ENCODE measurements at regions not wholly inside any gene's neighbourhood (a gene's known extent, or its start where the extent isn't known, plus 50 kb on each side); places are given as distances from the start of the nearest gene placed in this dataset.

- no peaks in the 10 kb centered on the region for H3K27me3 ChIP-seq
- no peaks in the 10 kb centered on the region for H3K9me3 ChIP-seq
- no peak overlapping the region for H3K4me3 ChIP-seq
- WGBS, 2 donors, result 73 to 82% methylated on average over 3 of the region's 3 CpGs
- TF ChIP-seq, protein P1, sequence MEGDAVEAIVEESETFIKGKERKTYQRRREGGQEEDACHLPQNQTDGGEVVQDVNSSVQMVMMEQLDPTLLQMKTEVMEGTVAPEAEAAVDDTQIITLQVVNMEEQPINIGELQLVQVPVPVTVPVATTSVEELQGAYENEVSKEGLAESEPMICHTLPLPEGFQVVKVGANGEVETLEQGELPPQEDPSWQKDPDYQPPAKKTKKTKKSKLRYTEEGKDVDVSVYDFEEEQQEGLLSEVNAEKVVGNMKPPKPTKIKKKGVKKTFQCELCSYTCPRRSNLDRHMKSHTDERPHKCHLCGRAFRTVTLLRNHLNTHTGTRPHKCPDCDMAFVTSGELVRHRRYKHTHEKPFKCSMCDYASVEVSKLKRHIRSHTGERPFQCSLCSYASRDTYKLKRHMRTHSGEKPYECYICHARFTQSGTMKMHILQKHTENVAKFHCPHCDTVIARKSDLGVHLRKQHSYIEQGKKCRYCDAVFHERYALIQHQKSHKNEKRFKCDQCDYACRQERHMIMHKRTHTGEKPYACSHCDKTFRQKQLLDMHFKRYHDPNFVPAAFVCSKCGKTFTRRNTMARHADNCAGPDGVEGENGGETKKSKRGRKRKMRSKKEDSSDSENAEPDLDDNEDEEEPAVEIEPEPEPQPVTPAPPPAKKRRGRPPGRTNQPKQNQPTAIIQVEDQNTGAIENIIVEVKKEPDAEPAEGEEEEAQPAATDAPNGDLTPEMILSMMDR (IDR thresholded peaks at IDR 0.05), result no peak
- H3K36me3 ChIP-seq, result no peaks in the 10 kb centered on the region
- no peaks in the 10 kb centered on the region for H3K4me1 ChIP-seq
- no peak for DNase-seq
- intact Hi-C loops (cut with DNase I), result no loop called here
- no peak for ATAC-seq
- no peak overlapping the region for H3K27ac ChIP-seq
These were observed 138.5 kb downstream of the CCER1 start for GRCh38 chr12:90816353-90817089.

DNA sequence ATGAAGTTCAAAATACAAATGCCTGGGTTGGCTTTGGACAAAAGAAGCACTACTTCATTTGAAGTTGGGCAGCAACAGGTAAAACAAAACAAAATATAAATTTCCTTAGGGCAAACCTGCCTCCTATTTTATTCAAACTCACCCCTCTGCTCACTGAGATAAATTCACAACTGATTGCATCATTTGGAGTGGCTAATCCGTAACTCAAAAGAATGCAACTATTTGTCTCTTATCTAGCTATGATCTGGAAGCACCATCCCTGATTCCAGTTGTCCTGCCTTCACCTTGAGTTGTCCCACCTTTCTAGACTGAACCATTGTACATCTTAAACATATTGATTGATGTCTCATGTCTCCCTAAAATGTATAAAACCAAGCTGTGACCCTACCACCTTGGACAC lies 145.0 kb downstream of the CCER1 start:
- no peaks in the 10 kb centered on the region for H3K27me3 ChIP-seq
- ATAC-seq (no peak), DNase-seq (no peak)
- WGBS, 2 donors, result 81 to 92% methylated on average over 1 of the region's 1 CpG
- H3K36me3 ChIP-seq, result no peaks in the 10 kb centered on the region
- H3K4me3 ChIP-seq, result no peak overlapping the region
- intact Hi-C loops (cut with DNase I), result no loop called here
- H3K4me1 ChIP-seq, result no peaks in the 10 kb centered on the region
- TF ChIP-seq, protein P1 (IDR thresholded peaks at IDR 0.05), result no peak
- no peak overlapping the region for H3K27ac ChIP-seq
- no peaks in the 10 kb centered on the region for H3K9me3 ChIP-seq

- Histone ChIP-seq H3K27ac (no peak overlapping the region), H3K9me3 (peaks cover 0 to 10% (median 0%) of the 10 kb centered on the region in 11 donors), H3K4me1 (no peaks in the 10 kb centered on the region), H3K27me3 (no peaks in the 10 kb centered on the region), H3K36me3 (no peaks in the 10 kb centered on the region), H3K4me3 (no peak overlapping the region)
- DNase-seq (no peak), ATAC-seq (no peak)
- 84 to 94% methylated on average over 3 of the region's 3 CpGs for WGBS, 2 donors
- intact Hi-C loops (cut with DNase I), result no loop called here
- TF ChIP-seq, protein P1 (IDR thresholded peaks at IDR 0.05), result no peak
These were observed 146.4 kb downstream of the CCER1 start for GRCh38 chr12:90808568-90808967.

DNA sequence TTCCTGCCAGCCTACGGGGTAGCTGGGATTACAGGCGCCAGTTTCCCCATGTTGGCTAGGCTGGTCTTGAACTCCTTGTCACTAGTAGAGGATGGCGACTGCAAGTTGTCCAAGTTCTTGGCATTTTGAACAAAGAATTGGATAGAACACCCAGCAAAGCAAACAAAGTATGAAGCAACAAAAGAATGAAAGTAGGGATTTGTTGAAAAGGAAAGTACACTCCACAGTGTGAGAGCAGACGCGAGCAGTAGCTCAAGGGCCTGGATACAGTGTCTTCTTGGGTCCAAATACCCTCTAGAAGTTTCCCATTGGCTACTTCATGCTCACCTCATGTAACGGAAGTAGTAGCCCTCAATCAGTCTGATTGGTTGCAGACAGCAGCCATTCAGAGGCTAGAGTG lies 152.2 kb downstream of the CCER1 start:
- no peaks in the 10 kb centered on the region for H3K27me3 ChIP-seq
- DNase-seq (no peak), ATAC-seq (no peak)
- H3K36me3 ChIP-seq, result no peaks in the 10 kb centered on the region
- intact Hi-C loops (cut with DNase I), result no loop called here
- H3K4me3 ChIP-seq, result no peak overlapping the region
- peaks cover 0 to 13% (median 0%) of the 10 kb centered on the region in 11 donors for H3K9me3 ChIP-seq
- TF ChIP-seq, protein P1 (IDR thresholded peaks at IDR 0.05), result no peak
- WGBS, 2 donors, result 95 to 97% methylated on average over 6 of the region's 6 CpGs
- H3K27ac ChIP-seq, result no peak overlapping the region
- no peaks in the 10 kb centered on the region for H3K4me1 ChIP-seq

All from heart right ventricle (tissue), 16 donors.